Hindlimb muscle (tissue), 1 donor: ENCODE measurements at regions not wholly inside any gene's neighbourhood (a gene's known extent, or its start where the extent isn't known, plus 50 kb on each side); places are given as distances from the start of the nearest gene placed in this dataset.

Experiments used
- DNase-seq: peaks from one replicate; pipeline ENCODE4 v3.0.0-alpha.2; 2013

DNA sequence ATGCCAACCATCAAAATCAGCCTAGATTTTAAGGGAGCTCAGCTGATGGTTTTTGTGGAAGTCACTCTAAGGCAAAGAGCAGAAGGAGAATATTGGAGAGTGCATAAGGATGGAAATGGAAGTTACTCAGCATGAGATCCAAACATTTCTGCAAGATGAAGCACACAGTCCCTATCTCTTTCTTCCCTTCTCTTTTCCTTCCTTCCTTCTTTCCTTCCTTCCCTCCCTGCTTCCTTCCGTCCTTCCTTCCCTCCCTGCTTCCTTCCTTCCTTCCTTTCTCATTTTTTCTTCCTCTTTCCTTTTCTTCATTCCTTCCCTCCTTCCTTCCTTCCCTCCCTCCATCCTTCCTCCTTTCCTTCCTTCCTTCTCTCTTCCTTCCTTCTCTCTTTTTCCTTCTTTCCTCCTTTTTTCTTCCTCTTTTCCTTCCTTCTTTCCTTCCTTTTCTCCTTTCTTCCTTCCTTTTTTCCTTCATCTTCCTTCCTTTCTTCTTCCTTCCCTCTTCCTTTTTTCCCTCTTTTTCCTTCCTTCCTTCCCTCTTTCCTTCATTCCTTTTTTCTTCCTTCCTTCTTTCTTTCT is 727.9 kb upstream of the CDH2 start:
- DNase-seq, result no peak

DNA sequence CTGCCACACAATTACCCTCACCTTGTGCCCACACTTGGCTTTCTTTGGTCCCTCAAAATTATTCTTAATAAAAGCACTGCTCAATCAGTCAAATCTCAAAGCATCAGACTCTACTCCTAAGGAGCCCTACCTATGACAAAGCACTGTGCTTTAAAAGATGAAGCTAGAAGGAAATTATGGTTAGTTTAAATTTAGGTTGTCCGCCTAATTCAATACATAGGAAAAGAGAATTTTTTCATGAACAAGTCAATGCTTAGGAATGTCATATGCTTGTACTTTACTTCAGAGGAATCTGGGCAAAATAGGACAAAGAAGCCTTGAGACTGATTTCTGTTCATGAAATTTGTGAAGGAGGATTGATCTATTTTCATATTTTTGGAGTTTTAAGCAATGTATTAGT is 726.4 kb upstream of the CDH2 start:
- DNase-seq, result no peak

DNA sequence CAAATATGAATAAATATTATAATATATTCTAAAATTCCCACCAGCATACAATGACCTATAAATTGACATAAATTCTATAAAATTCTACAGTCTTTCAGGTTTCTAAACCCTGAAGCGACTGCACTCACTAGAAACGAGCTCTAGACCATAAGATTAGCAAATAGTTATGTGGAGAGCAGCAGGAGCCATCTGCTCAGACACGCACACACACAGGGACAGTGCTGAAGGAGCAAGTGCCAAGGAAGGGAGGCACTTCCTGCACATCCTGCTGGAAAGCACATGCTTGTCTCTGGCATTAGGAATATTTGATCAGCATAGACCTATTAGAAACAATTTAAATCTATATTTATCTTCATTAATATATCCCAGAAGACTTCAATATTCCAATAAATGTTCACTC is 713.9 kb upstream of the CDH2 start:
- DNase-seq, result no peak

DNA sequence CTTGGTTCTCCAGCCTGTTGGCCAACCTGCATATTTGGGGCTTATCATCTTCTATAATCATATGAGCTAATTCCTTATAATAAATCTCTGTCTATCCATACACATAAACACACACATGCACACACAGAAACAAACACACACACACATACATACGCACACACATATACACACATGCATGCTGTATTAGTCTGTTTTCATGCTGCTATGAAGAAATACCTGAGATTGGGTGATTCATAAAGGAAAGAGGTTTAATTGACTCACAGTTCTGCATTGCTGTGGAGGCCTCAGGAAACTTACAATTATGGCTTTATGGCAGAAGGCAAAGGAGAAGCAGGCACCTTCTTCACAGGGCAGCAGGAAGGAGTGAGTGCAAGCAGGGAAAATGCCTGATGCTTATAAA is 707.4 kb upstream of the CDH2 start:
- DNase-seq, result no peak

DNA sequence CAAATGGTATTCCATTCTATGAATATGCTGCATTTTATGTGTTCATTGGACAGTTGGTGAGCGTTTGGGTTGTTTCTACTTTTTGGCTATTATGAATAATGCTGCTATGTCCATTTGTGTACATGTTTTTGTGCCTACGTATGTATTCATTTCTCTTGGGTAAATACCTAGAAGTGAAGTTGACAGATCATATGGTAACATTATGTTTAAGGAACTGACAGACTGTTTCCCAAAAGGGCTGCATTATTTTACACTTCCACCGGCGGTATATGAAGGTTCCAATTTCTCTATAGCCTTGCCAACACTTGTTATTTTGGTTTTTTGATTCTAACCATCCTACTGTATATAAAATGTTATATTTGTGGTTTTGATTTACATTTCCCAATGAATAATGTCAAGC is 703.9 kb upstream of the CDH2 start:
- no peak for DNase-seq

DNA sequence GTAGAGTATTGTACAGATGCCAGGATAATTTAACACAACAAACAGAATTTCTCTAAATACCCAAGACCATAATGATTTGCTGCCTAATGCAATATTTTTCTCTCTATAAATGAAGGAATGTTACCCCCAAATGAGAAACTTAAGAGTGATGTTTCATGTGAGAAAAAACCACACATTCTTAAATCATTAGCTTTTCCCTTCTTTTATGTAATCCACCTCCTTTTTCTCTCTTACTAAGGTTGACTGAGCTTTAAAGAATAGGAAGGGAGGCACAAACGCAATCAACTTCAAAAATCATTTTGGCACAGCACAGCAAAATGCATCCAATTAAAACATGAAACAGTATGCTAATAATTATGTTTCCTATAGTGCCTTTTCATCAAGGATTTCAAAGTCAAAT is 698.1 kb upstream of the CDH2 start:
- DNase-seq, result no peak

DNA sequence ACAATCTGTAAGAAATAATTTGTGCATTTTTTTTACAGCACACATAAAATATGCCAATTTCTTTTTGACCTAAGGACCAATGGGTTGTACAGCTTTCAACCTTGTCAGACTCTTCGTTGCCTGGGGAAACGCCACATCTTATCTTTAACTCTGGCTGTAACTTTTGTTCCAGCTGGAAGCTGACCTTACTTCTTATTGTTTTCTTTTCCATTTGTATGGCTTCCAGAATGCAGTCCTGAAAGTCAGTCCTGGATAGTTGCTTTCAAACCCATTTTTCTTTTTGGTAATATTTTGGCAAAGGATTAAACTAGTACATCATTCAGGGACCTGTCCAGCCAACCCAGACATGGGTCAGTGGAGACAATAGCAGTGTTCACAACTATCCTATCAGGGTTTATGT is 686.5 kb upstream of the CDH2 start:
- no peak for DNase-seq

DNA sequence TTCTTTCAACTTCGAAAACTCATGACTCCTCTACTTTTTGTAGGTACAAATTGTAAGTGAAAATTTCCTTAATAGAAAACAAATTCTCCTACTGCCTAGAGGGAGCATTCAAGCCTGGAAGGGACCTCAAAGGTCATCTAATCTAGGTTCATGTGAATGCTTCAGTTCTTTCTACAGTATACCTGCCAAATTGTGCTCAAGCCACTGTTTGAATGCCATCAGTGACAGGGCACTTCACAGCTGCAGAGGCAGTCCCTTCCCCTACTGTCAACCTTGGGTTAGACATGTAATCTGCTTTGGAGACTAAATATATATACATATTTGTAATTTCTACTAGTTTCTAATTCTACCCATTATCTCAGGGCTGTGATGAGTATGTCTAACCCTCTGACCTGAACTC is 681.3 kb upstream of the CDH2 start:
- no peak for DNase-seq

DNA sequence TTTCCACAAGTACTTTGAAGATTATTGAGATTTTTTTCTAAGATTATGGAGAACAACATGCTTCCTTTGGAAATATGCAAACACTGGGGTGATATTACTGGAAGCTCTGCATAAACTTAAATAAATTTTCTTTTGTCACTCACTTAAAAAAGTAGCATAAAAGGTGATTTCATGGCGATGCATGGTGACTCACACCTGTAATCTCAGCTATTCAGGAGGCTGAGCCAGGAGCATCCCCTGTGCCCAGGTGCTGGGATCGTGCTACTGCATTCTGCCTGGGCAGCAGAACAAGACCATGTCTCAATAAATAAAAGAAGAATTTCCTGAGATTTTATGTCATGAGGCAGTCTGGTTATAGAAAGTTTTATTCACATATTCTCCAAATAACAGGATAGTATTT is 679.1 kb upstream of the CDH2 start:
- DNase-seq, result no peak

DNA sequence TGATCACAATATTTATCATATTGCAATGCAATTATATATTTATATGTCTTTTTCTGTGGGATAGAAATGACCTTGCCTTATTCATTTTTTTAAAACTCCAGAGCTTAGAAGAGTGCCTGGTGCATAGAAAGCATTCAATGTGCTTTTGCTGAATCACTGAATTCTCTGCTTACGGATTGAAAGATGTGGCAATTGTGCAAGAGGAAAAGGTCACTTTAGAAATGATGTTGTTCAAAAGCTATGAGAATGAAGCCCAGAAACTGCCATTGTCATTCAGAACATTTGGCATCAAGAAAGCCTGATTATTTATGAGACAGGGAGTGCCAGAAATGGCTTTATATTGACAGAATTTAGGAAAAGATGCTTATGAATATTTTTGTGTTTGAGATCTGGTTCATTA is 678.6 kb upstream of the CDH2 start:
- no peak for DNase-seq

DNA sequence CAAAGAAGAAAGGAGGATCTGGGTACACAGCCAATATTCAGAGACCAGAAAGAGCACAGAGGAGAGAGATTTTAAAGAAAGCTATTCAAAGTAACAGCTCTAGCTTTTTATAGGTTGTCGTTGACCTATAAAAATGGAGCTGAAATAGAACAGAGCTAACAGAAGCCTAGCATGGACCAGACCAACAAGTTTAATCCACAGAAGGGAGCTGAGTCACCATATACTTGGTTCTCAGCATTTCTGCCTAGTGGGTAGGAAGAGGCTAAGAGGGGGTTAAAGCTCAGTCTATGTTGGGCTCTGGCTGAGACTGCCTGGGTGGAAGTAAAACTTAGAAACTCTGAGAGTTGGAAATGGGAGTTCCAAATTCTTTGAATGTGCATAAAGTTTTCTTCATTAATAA is 678.0 kb upstream of the CDH2 start:
- DNase-seq, result no peak

DNA sequence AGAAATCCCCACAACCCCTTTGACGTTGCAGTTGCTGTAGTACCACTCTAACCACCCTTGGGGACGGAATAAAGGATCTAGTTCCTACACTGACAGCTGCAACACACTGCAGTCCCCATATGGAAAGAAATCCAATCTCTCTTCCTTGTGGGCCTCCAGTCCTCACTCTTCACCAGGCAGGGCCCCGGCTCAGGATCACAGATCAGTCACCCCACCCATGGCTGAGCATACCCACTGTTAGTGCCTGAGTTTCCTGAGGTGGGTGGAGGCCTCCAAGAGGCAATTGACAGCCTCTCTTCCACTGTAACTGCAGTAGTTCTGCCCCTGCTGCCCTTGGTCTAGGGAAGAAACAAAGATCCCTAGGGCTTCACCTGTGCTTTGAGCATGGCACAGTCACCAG is 670.0 kb upstream of the CDH2 start:
- DNase-seq, result no peak

DNA sequence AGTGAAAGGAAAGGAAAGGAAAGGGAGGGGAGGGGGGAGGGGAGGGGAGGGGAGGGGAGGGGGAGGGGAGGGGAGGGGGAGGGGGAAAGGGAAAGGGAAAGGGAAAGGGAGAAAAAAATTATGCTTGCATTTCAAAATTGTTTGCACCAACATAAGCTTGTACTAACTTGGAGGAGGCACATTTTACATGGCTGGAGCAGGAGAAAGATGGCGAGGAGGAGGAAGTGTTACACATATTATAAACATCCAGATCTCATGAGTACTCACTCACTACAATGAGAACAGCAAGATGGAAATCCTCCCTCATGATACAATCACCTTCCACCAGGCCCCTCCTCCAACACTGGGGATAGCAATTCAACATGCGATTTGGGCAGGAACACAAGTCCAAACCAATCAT is 660.2 kb upstream of the CDH2 start:
- no peak for DNase-seq

DNA sequence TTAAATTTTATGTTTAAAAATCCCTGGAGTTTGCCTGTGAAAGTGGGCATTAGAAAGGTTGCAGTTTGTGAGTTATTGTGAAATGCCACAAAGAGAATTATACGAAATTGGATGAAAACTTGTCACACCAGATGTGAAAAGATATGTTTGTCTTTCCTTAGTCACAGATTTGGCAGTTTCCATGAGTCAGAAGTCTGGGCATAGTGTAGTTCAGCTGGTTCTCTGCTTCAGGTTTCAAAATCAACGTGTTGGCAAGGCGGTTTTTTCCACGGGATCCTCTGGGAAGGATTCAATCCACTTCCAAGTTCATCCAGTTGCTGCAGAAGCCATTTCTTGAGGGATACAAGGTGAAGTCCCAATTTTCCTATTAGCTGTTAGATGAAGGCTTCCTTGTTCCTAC is 658.0 kb upstream of the CDH2 start:
- DNase-seq, result no peak

DNA sequence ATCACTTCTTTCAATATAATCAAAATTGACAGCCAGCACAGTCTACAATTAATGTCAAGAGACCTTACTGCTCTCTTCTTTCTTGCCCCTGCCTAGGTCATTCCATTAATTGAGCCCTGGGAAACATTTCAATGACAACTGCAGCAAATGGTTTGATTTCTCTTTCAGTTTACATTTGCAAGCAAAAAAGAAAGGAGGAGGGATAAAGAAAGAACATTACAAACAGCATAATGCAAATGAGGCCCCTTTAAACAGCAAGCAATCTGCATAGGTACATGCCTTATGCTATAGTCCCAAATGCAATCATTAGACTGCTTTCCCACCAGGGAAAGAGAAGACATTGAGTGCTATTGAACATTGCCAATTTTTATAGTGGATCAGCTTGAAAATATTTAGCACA is 655.0 kb upstream of the CDH2 start:
- no peak for DNase-seq

DNA sequence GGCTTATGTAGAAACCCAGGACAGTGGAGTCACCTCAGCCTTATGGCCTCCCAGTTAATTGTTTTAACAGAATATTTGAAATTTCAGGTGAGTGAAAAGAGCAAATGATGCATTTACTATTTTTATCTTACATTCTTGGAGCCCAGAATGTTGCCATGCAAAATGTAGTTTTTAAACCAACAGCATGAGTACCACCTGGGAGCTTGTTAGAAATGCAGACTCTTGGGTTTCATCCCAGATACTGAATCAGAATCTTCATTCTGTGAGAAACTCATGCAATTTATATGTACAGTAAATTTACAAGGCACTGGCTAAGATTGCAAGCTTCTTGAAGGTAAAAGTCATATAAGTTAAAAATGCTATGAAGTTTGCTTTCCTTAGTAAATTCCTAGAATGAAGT is 654.5 kb upstream of the CDH2 start:
- DNase-seq, result no peak

DNA sequence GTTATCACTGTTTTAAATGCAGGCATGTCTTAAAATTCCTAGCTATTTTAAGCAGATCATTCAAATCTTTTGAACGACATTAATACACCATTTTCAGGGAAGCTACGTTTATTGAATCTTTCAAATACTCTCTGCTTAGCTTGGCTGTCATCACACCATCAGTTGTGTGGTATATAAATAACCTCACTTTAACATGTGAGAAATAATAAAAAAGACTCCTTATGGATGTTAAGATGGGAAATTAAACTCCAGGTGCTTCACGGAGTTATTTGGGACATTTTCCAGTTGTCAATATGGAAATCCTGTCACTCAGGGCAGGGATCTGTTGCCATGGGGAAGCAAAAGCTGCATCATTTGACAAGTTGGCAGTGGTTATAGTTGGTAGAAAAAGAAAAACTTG is 649.2 kb upstream of the CDH2 start:
- no peak for DNase-seq

DNA sequence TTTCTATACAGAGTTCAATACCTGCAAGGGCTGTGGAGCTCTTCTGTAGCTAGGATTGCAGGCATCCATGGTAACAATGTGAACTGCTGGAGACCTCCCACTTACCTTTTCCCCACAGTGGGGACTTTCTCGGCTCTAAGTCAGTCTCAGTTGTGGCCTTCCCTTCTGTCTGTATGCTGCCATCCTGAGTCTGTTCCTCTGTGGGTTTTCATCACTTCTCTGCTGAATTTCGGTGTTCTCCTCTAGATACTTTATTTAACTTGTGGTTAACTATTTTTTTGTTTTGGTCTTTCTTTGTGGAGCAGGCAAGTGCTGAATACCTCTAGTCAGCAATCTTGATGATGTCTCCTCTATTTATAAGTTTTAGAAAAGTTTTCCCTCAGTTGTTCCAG is 647.2 kb upstream of the CDH2 start:
- no peak for DNase-seq

DNA sequence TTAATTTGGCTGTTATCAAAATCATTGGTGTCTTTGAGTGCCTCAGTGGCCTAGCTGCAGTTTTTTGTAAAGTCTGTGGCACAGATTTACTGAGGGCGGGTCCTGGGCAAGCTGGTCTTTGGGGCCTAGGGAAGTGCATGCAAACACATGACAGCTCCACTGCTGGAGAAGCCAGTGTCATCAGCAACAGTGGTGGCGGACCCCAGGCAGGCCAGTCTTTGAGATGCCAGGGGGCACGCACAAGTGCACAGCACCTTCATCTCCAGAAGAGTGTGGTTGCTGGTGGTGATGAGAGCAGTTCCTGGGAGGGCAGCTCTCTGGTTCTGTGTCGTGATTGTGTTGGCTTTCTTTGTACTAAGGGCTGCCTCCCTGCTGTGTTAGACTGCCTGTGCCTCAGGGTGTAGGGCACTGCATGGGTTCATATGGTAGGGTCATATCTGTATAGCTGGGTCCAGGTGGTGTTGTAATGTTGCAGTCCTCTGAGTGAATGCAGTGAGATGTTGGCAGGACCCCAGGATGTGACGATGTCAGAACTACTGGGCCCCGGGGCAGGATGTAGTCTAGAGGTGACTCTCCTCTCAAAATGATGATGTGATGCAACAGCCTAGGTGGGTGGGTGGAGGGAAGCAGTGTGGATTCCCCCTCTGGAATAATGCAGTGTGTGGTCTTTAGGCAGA is 646.7 kb upstream of the CDH2 start:
- DNase-seq, result no peak

DNA sequence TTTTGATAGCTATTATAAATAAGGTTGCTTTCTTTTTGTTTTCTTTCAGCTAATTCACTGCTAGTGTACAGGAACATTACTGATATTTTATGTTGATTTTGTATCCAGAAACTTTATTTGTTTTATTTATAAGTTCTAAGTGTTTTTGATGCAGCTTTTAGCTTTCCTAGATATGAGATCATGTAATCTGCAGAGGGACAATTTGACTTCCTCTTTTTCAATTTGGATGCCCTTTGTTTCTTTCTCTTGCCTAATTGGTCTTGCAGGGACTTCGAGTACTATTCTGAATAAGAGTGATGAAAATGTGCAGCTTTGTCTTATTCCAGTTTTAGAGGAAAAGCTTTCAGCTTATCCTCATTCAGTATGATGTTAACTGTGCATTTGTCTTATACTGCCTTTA is 643.4 kb upstream of the CDH2 start:
- no peak for DNase-seq

DNA sequence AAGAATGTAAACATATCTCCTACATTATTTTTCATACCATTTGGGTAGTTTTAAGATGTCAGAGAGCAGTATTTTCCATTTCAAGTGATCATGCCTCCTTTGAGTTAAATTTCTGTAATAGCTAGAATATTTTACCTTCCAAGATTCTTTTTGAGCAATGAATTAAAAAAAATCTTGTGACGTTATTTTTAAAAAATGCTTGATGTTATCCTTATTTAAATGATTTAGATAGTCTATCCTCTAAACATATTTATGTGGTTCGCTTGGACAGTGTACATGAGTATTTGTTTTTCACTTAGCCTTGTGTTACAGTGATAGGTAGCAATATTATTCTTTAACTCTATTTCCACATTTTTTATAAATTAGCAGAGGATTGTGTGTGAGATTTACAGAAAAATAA is 639.2 kb upstream of the CDH2 start:
- no peak for DNase-seq

DNA sequence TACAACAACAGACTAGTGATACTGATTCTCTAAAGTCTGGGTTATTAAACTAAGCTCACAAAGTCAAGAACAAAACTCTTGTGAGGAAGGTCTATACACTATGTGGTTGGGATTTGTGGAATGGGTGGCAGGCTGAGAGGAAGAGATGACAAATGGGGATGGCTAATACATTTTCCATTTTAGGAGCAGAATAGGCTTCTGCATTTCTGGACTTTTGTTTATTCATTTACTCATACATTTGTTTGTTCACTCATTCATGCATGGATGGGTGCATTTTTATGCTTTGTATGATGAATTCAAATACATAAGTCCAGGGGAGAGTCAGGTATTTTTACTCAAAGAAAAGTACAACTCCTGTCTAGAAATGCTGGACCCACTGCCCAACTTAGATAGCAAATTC is 637.4 kb upstream of the CDH2 start:
- DNase-seq, result no peak

DNA sequence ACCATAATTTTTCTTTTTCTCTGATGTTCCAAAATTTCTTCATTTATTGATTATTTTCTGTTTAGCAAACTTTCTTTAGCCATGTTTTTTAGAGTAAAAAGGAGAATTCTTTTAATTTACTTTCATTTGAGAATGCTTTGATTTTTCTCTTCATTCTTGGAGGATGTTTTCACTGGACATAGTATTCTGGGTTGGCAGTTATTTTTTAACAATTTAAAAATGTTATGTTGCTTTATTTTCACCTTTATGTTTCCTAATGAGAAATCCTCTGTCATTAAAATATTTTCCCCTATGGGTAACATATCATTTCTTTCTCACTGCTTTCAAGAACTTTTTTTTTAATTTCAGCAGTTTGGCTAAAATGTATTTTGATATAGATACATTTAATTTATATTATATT is 631.4 kb upstream of the CDH2 start:
- no peak for DNase-seq

DNA sequence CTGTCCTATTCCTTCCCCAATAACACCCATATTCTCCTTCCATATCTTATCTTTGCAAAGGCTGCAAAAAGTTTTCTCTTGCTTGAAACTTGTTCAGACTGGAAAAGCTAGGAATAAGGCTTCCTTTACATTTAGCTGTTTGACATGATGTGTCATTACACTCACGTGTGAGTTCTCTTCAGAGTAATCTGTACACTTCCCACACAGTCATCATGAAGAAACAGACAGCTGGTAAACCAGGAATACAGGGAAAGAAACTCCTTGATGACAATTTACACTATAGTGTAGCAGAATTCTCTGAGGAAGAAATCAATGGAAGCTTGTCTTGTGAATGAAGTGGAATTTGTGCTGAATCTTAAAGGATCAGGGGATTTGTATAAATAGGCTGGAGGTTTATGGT is 628.6 kb upstream of the CDH2 start:
- no peak for DNase-seq

DNA sequence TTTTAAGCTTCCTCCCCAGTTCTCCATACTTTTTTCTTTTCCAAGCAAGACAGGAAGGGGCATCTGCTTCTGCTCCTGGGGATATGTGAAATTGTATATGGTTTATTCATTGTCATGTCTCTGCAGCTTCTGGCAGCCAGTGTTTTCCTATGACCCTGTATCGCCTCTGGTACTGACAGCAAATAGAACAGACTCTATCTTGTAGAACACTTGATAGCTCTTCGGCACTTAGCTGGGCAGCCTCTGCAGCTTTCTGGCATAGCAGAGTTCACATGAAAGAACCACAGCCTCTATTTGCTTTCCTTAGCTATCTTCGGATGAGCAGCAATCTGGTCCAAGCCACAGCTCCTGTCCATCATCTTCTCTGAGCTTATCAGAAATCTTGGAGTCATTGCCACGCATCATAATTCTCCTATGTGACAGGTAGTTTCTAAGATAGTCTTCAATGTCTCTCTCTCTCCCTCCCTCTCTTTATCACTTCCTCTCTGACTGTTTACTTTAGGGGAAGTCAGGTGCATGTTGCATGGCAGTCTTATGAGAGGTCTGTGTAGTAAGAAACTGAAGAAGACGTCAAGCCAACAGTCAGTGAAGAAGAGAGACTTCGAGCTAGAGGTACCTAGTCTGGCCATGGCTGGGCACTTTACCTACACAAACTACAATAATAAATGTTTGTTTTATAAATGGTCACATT is 627.7 kb upstream of the CDH2 start:
- no peak for DNase-seq
